ENCODE measurements at regions not wholly inside any gene's neighbourhood (a gene's known extent, or its start where the extent isn't known, plus 50 kb on each side); places are given as distances from the start of the nearest gene placed in this dataset.

DNA sequence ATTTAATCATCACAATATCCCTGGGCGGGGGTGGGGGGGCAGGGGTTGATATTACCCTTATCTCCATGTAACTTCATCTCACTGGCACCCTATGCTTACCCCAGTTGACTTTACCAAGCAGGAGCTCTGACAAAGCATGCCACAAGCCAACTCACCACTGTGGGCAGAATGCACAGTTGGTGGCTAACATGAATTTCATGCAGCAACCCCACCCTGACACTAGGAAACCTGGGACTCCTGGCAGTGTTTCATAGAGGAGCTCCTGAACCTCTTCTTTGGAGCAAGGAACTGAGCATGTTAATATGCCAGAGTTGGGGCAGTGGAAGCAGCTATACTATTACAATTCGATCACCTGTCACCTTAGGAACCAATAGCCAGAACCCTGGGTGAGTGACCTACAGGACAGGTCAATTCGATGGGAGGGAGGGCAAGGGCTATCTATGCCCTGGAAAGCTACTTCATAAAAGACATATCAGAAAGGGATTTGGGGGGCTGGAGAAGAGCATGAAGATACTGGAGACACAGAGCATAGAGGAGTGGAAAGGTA is 97.2 kb upstream of the ACSL4 start:
- H3K9me3 ChIP-seq (ENCODE audit: control insufficient read depth in 1 of 2, insufficient read depth in 1 of 2, low read length in 2 of 2), result no peaks in the 10 kb centered on the region
- TF ChIP-seq, protein P1, sequence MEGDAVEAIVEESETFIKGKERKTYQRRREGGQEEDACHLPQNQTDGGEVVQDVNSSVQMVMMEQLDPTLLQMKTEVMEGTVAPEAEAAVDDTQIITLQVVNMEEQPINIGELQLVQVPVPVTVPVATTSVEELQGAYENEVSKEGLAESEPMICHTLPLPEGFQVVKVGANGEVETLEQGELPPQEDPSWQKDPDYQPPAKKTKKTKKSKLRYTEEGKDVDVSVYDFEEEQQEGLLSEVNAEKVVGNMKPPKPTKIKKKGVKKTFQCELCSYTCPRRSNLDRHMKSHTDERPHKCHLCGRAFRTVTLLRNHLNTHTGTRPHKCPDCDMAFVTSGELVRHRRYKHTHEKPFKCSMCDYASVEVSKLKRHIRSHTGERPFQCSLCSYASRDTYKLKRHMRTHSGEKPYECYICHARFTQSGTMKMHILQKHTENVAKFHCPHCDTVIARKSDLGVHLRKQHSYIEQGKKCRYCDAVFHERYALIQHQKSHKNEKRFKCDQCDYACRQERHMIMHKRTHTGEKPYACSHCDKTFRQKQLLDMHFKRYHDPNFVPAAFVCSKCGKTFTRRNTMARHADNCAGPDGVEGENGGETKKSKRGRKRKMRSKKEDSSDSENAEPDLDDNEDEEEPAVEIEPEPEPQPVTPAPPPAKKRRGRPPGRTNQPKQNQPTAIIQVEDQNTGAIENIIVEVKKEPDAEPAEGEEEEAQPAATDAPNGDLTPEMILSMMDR (IDR thresholded peaks at IDR 0.05), result no peak
- ChIA-PET CTCF (interaction anchor here (1.6 kb wide), 1 partner anchor 11 kb away, joined by 3 read pairs; no protein-coding TSS in a partner anchor), POLR2A (no interaction called here)
- no peaks in the 10 kb centered on the region for H3K36me3 ChIP-seq (ENCODE audit: insufficient read depth, low read length)
- ATAC-seq (ENCODE audit: poor library complexity) (no peak), DNase-seq (no peak)
- no peak overlapping the region for H3K27ac ChIP-seq (ENCODE audit: low read depth in 1 of 2, low read length in 2 of 2)
- Mint-ChIP-seq H3K36me3 (ENCODE audit: low read depth) (no peaks in the 10 kb centered on the region), H3K27me3 (no peaks in the 10 kb centered on the region), H3K4me3 (no peak overlapping the region), H3K9me3 (no peaks in the 10 kb centered on the region), H3K4me1 (ENCODE audit: low read depth) (no peaks in the 10 kb centered on the region), H3K27ac (no peak overlapping the region)
- no peak overlapping the region for H3K4me3 ChIP-seq (ENCODE audit: low read length)
- intact Hi-C loops (cut with DNase I, micrococcal nuclease), result no loop called here
- no peaks in the 10 kb centered on the region for H3K4me1 ChIP-seq (ENCODE audit: insufficient read depth, low read length)
- no peaks in the 10 kb centered on the region for H3K27me3 ChIP-seq (ENCODE audit: control insufficient read depth in 1 of 2, insufficient read depth in 2 of 2, low read length in 2 of 2)

DNA sequence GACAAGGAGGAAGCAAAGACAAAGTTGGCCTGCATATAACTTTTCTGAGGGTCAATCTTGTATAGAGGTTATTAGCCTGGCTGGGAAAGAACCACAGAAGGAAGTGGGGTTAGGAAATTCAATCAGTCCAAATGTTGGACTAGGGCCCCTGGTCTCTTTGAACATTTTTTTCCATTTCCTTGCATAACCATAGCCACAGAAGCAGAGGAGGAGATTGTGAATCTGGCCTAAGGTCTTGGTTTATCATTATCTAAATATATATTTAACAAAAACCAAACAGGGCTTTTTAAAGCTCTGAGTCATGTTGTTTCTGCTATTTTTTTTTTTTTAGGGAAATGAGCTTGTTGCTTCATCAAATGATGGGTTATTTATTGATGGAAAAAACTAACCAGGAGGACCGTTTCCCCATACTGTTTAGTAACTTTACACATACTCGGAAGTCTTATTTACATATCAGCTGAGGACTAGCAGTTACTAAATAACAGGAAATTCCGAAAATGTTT is 97.7 kb upstream of the ACSL4 start:
- no peak overlapping the region for H3K4me3 Mint-ChIP-seq
- H3K36me3 Mint-ChIP-seq (ENCODE audit: low read depth), result no peaks in the 10 kb centered on the region
- no peaks in the 10 kb centered on the region for H3K4me1 Mint-ChIP-seq (ENCODE audit: low read depth)
- Histone ChIP-seq H3K36me3 (ENCODE audit: insufficient read depth, low read length) (no peaks in the 10 kb centered on the region), H3K4me1 (ENCODE audit: insufficient read depth, low read length) (no peaks in the 10 kb centered on the region), H3K4me3 (ENCODE audit: low read length) (no peak overlapping the region), H3K9me3 (ENCODE audit: control insufficient read depth in 1 of 2, insufficient read depth in 1 of 2, low read length in 2 of 2) (no peaks in the 10 kb centered on the region), H3K27me3 (ENCODE audit: control insufficient read depth in 1 of 2, insufficient read depth in 2 of 2, low read length in 2 of 2) (no peaks in the 10 kb centered on the region), H3K27ac (ENCODE audit: low read depth in 1 of 2, low read length in 2 of 2) (no peak overlapping the region)
- ATAC-seq (ENCODE audit: poor library complexity) (no peak), DNase-seq (peak in 1 of 14 experiments; percentile 11)
- ChIA-PET CTCF (interaction anchor here (1.6 kb wide), 1 partner anchor 10 kb away, joined by 3 read pairs; no protein-coding TSS in a partner anchor), POLR2A (no interaction called here)
- intact Hi-C loops (cut with DNase I, micrococcal nuclease), result no loop called here
- H3K9me3 Mint-ChIP-seq, result no peaks in the 10 kb centered on the region
- H3K27ac Mint-ChIP-seq, result no peak overlapping the region
- H3K27me3 Mint-ChIP-seq, result no peaks in the 10 kb centered on the region
- TF ChIP-seq, protein P1 (IDR thresholded peaks at IDR 0.05), result no peak

DNA sequence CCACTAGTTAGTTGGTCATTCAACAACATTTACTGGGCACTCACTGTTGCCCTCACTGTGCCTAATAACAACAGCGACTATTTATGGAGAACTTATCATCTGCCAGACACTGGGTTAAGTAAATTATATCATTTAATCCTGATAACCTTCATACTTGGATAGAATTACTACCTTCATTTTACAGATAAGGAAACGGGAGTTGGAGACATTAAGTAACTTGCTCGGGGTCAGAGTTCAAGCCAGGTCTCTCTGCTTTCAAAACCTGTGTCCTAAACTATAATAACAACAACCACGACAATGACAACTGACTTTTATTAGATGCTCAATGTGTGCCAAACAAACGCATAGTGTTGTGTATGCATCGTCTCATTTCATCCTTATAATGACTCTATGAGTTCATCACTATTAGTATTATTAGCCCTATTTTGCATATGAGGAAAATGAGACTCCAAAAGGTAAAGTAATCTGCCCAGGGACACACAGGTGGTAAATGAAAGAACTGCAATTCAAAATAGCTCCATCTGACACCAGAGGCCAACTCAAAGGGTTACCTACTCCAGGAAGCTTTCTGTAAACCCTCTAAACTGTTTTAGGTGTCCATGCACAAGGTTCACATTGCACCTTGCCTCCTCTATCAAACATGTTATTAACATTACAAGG is 98.4 kb upstream of the ACSL4 start:
- Histone ChIP-seq H3K4me1 (ENCODE audit: insufficient read depth, low read length) (no peaks in the 10 kb centered on the region), H3K4me3 (ENCODE audit: low read length) (no peak overlapping the region), H3K27me3 (ENCODE audit: control insufficient read depth in 1 of 2, insufficient read depth in 2 of 2, low read length in 2 of 2) (no peaks in the 10 kb centered on the region), H3K36me3 (ENCODE audit: insufficient read depth, low read length) (no peaks in the 10 kb centered on the region), H3K27ac (ENCODE audit: low read depth in 1 of 2, low read length in 2 of 2) (no peak overlapping the region), H3K9me3 (ENCODE audit: control insufficient read depth in 1 of 2, insufficient read depth in 1 of 2, low read length in 2 of 2) (no peaks in the 10 kb centered on the region)
- Mint-ChIP-seq H3K9me3 (no peaks in the 10 kb centered on the region), H3K36me3 (ENCODE audit: low read depth) (no peaks in the 10 kb centered on the region), H3K4me1 (ENCODE audit: low read depth) (no peaks in the 10 kb centered on the region), H3K4me3 (no peak overlapping the region), H3K27ac (no peak overlapping the region), H3K27me3 (no peaks in the 10 kb centered on the region)
- ATAC-seq (ENCODE audit: poor library complexity) (no peak), DNase-seq (no peak)
- TF ChIP-seq, protein P1 (IDR thresholded peaks at IDR 0.05), result no peak
- POLR2A ChIA-PET, result no interaction called here
- intact Hi-C loops (cut with DNase I, micrococcal nuclease), result no loop called here
- CTCF ChIA-PET, result interaction anchor here (1.6 kb wide), 1 partner anchor 10 kb away, joined by 3 read pairs; no protein-coding TSS in a partner anchor

All from CD4-positive, alpha-beta T cell (primary cell).